Mesodermal cell (in vitro differentiated cells): ENCODE measurements at regions not wholly inside any gene's neighbourhood (a gene's known extent, or its start where the extent isn't known, plus 50 kb on each side); places are given as distances from the start of the nearest gene placed in this dataset.

Source experiments
- H3K27ac ChIP-seq: 2 replicates; pipeline ENCODE4 v1.7.0; 2013; ENCODE audit warnings: mild to moderate bottlenecking, low read depth, low read length, moderate library complexity; ENCODE audit not compliant: severe bottlenecking
- H3K36me3 ChIP-seq: 2 replicates; pipeline ENCODE4 v1.7.1; 2013; ENCODE audit warnings: mild to moderate bottlenecking, low read length, moderate library complexity; ENCODE audit not compliant: control insufficient read depth, insufficient read depth
- H3K4me1 ChIP-seq: one replicate; pipeline ENCODE4 v1.7.1; 2013; ENCODE audit warnings: mild to moderate bottlenecking, low read length; ENCODE audit not compliant: insufficient read depth, control insufficient read depth, poor library complexity, severe bottlenecking
- H3K4me3 ChIP-seq: 2 replicates; pipeline ENCODE4 v1.7.0; 2013; ENCODE audit warnings: low read length, control low read depth, mild to moderate bottlenecking; ENCODE audit not compliant: insufficient read depth, poor library complexity, severe bottlenecking; ENCODE audit errors: extremely low read depth
- H3K9me3 ChIP-seq: 2 replicates; pipeline ENCODE4 v1.7.1; 2013; ENCODE audit warnings: mild to moderate bottlenecking, low read length, moderate library complexity; ENCODE audit not compliant: control insufficient read depth
- WGBS, 2 experiments: methylation state at CpG; one replicate each; pipeline ENCODE4 v1.1.5; 2013; ENCODE audit warnings: missing lambda C conversion rate in 2 of 2; ENCODE audit not compliant: insufficient coverage in 2 of 2; 5-methylcytosine and 5-hydroxymethylcytosine counted together

DNA sequence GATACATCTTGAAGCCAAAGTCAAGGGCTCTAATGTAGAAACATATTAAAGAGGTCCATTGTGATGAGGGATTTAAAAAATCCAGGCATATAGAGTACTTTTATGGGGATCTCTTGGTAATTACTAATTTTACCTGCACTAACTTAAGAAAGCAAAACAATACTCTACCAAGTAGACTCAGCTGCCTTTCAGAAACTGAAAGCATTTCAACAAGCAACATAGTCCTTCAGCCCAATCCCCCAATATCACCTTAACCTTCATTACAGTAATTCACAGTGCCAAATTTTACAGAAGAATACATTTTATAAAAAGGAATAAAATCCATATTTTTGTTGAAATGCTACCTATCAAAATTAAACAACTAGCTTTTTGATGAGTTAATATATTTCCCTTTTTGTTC is 422.9 kb downstream of the DTHD1 start:
- Histone ChIP-seq H3K4me1 (no peaks in the 10 kb centered on the region), H3K27ac (no peak overlapping the region), H3K4me3 (no peak overlapping the region), H3K9me3 (peaks cover 8% of the 10 kb centered on the region), H3K36me3 (no peaks in the 10 kb centered on the region)

DNA sequence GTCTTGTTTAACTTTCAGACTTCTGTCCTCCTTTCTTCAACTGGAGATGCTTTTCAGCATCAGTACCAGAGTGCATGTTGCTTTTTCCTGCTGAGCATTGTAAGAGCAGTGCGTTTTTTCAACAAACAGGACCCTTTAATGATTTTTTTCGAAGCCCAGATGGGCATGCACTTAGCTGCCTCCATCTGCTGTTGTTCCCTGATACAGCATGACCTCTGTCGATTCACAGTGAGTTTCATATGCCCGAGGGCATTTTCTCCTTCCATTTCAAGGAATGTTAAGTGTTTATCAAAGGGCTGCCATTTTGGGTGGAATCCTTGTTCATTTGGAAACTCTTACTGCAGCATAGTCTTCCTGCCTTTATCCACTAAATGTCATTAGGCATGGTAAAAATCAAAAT is 428.6 kb downstream of the DTHD1 start:
- no peak overlapping the region for H3K27ac ChIP-seq
- H3K9me3 ChIP-seq, result no peaks in the 10 kb centered on the region
- 68 to 95% methylated on average over 2 to 4 of the region's 4 CpGs for WGBS, 2 experiments

DNA sequence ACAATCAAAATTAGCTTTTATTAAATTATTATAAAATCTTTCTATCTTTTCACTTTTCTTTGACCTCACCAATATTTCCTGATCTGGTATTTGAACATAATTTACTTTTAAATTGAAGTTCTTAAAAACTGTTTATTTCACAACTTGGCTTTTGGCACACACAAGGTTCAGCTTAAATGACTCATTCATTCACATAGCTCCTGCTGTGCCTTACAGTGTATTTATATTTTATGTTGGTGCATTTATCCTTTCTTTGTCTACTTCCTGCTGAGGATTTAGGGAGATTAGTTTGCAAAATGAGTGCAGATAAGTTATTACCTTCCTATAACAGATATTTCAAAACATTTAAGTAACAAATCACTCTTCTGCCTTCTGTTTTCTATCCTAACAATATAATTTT is 430.6 kb downstream of the DTHD1 start:
- no peaks in the 10 kb centered on the region for H3K4me1 ChIP-seq
- no peaks in the 10 kb centered on the region for H3K9me3 ChIP-seq
- no peaks in the 10 kb centered on the region for H3K36me3 ChIP-seq
- no peak overlapping the region for H3K27ac ChIP-seq
- H3K4me3 ChIP-seq, result no peak overlapping the region

More for the DNA sequence above, 428.6 kb downstream of the DTHD1 start:
- Histone ChIP-seq H3K36me3 (no peaks in the 10 kb centered on the region), H3K4me3 (no peak overlapping the region), H3K4me1 (no peaks in the 10 kb centered on the region)

DNA sequence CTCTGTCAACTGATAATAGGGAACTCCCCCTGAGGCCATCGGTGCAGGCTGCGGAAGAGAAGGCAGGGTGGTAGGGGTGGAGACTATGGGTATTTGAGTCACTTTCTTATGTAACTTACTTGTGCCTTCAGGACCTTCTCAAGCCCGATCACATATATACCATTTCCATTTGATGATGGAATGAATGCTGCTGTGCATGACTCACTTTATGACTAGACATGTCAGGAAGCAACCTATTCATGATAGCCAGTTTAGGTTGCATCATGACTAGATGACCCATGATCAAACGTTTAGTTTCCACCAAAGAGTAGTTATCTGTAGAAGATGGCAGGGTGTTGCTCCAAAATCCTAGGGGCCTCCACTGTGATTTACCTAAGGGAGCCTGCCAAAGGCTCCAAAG is 435.5 kb downstream of the DTHD1 start:
- Histone ChIP-seq H3K36me3 (no peaks in the 10 kb centered on the region), H3K4me1 (no peaks in the 10 kb centered on the region), H3K4me3 (no peak overlapping the region), H3K27ac (no peak overlapping the region), H3K9me3 (no peaks in the 10 kb centered on the region)
- WGBS, 2 experiments, result 100% methylated on average over 1 of the region's 4 CpGs

DNA sequence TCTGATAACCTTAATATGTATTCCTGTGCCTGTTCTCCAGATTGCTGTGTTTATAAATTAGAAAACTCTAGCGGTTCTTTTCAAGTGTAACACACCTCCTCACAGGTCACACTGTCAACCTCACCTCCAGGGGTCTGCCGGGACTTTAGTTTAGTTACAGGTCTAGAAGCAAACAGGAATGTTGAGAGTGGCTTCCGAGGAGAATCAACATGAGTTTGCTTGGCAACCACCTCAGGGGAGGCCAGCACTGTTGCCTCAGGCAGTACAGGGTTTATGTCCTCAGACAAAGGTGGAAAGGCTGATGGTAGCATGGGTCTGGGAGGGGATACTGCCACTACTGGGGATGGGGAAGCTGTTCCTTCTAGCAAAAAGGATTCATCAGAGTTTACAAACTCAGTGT is 438.0 kb downstream of the DTHD1 start:
- H3K27ac ChIP-seq, result no peak overlapping the region
- no peak overlapping the region for H3K4me3 ChIP-seq
- H3K4me1 ChIP-seq, result no peaks in the 10 kb centered on the region
- no peaks in the 10 kb centered on the region for H3K36me3 ChIP-seq
- 71 to 88% methylated on average over 1 of the region's 3 CpGs for WGBS, 2 experiments
- no peaks in the 10 kb centered on the region for H3K9me3 ChIP-seq

DNA sequence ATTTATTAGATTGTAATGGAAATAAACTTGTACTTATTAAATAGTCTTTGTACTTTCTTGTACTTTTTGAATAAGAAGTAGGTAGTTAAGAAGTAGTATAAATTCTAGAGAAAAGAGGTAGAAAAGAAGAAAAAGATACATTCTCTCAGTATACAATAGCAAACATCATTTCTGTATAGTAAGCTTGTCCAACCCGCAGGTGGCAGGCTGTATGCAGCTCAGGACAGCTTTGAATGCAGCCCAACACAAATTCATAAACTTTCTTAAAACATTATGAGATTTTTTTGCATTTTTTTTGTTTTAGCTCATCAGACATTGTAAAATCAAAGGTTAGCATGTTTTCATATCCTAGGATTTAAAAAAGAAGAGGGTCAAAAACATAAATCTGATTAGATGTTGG is 441.6 kb downstream of the DTHD1 start:
- Histone ChIP-seq H3K4me1 (no peaks in the 10 kb centered on the region), H3K4me3 (no peak overlapping the region), H3K9me3 (no peaks in the 10 kb centered on the region), H3K27ac (no peak overlapping the region), H3K36me3 (no peaks in the 10 kb centered on the region)
- WGBS, 2 experiments, result no CpG with 5 or more reads among the region's 1 CpG

DNA sequence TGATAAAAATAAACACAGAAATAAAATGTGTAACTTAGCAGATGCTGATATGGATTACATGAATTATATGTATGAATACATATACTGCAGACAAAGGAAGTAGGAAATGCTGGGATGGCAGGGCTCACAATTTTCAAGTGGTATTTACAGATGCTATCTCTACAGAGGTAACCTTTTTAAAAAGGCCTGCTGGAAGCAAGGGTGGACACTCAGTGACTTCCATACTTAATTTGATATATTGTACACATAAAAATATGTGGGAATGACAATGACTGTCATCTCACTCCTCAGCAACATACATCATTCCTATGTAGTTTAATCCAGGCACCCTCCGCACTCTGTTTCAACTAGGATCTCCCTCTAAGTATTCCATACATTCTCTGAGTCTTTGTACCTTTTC is 452.9 kb downstream of the DTHD1 start:
- Histone ChIP-seq H3K4me1 (no peaks in the 10 kb centered on the region), H3K36me3 (no peaks in the 10 kb centered on the region), H3K9me3 (no peaks in the 10 kb centered on the region), H3K27ac (no peak overlapping the region), H3K4me3 (no peak overlapping the region)
- WGBS, 2 experiments, result 67 to 100% methylated on average over 1 of the region's 1 CpG

DNA sequence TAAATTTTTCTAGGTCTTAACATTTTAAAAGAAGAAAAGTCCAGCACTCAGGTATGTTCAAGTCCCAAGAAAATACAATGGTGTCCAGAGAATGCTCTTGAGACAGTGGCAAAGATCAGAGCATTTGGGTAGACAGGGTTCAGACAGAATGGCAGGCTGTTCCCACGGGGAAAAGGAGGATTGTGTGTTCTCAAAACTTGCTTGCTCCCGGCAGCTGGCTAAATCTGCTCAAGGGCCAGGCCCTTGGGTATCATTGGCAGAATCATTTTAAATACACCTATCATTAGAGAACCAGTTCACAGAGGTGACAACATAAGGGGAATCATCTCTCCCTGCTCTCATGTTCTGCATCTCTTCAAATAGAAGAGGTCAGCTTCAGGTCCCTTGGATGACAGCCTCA is 456.3 kb downstream of the DTHD1 start:
- WGBS, 2 experiments, result 100% methylated on average over 2 of the region's 2 CpGs; no CpG with 5 or more reads in 1 of the 2 experiments
- no peaks in the 10 kb centered on the region for H3K4me1 ChIP-seq
- H3K9me3 ChIP-seq, result no peaks in the 10 kb centered on the region
- H3K27ac ChIP-seq, result no peak overlapping the region
- H3K36me3 ChIP-seq, result no peaks in the 10 kb centered on the region
- no peak overlapping the region for H3K4me3 ChIP-seq

DNA sequence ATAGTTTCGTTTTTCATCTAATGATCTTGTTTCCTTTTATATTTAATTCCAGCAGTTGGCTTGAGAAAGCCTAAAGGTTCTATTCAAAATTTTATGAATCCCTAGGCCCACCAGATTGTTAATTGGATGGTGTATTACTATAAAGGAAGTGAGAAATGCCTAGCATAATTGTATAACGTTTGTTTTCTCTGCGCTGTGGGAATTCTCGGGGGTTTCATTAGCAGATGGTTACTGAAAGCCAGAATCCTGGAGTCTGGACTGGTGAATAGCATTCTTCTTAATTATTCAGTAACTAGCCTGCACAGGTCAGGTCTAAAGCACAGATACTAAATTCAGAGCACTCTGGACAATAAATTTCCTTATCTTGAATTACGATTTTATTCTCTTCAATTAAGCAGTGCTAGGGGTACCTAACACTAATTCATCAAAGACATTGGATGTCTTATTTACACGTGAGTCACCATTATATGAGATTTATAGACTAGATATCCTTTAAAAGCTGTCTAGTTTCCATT is 459.4 kb downstream of the DTHD1 start:
- Histone ChIP-seq H3K36me3 (no peaks in the 10 kb centered on the region), H3K27ac (no peak overlapping the region), H3K9me3 (no peaks in the 10 kb centered on the region), H3K4me3 (no peak overlapping the region), H3K4me1 (no peaks in the 10 kb centered on the region)
- 66 to 71% methylated on average over 3 of the region's 6 CpGs for WGBS, 2 experiments

DNA sequence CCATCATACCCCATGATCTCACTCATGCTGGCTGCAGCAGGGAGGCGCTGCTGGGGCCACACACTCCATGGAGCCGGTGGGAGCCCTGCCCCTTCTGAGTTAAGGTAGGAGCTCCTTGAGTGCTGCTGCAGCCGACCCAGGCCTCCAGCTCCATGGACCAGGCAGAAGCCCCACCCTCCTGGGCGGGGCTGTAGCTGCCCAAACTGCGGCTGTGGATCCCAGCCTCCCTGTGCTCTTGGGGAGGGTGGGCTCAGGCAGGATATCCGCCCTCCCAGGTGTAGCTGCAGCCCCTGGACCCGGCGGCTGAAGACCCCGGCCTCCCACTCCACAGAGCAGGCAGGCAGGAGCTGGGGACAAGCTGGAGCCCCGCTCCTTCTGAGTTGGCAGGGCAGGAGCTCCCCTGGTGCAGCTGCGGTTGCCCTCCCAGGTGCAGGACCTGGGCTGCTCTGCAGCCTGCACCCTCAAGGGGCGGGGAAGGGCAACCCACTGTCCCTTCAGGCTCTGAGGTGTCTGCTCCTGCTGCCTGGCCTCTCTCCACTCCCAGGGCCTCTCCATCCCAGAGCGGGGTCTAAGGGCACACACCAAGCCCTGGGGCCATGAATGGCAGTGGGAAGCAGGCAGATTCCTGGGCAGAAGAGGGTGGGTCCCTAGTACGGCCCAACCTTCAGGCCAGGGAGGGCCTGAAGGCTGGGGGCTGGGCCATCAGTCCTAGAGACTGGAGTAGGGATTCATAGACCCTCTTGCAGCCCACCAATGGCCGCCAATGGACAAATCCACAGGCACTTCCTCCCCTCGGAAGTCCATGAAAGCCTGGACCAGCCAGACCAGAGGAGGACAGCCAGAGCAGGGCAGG is 466.1 kb downstream of the DTHD1 start:
- H3K4me1 ChIP-seq, result no peaks in the 10 kb centered on the region
- 83 to 84% methylated on average over 9 of the region's 16 CpGs for WGBS, 2 experiments
- no peak overlapping the region for H3K27ac ChIP-seq
- H3K9me3 ChIP-seq, result no peaks in the 10 kb centered on the region
- no peak overlapping the region for H3K4me3 ChIP-seq
- no peaks in the 10 kb centered on the region for H3K36me3 ChIP-seq

DNA sequence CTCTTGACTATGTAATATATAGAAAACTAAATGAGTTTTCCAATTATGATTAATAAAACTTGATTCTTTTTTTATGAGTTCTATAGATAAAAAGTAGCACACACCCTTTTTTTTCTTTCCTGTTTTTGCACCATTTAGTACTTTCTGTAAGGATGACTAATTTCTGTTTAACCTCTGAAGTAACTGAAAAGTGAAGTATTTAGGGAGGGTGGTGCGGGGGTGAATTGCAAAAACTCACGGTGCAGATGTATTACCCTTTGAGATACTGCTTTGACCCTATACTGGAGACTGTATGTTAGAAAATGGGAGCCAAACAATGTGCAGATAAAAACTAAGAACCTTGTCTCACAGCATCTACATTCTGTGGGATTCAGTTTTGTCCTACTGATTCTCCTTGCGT is 471.6 kb downstream of the DTHD1 start:
- H3K36me3 ChIP-seq, result no peaks in the 10 kb centered on the region
- H3K4me1 ChIP-seq, result no peaks in the 10 kb centered on the region
- H3K9me3 ChIP-seq, result no peaks in the 10 kb centered on the region
- 80 to 92% methylated on average over 2 of the region's 3 CpGs for WGBS, 2 experiments
- no peak overlapping the region for H3K4me3 ChIP-seq
- H3K27ac ChIP-seq, result no peak overlapping the region
